HEK293 (cell line): ENCODE measurements at regions not wholly inside any gene's neighbourhood (a gene's known extent, or its start where the extent isn't known, plus 50 kb on each side); places are given as distances from the start of the nearest gene placed in this dataset.
"Not testable (repeated sequence)": the region's sequence is repeated elsewhere in the genome, so short reads cannot be mapped to it uniquely, and the experiment has no call there.

Source experiments
- CTCF ChIA-PET: fragments of 350-600 bp; formaldehyde crosslinking; extraction: SDS; loops from one replicate; lab custom pipeline; 2021; ENCODE audit warnings: antibody characterized with exemption; lab: Yijun Ruan, JAX
- POLR2A ChIA-PET: fragments of 300-600 bp; formaldehyde crosslinking; extraction: SDS; loops from one replicate; lab custom pipeline; 2020; ENCODE audit warnings: antibody characterized with exemption, inconsistent platforms; lab: Yijun Ruan, JAX
- H3K27ac ChIP-seq: fragments of 200-500 bp; sonication (Bioruptor generic); 2 replicates; pipeline ENCODE4 v1.5.1; 2014; ENCODE audit warnings: low read depth, low read length, control low read depth, inconsistent platforms; ENCODE audit errors: extremely low read depth
- H3K36me3 ChIP-seq, 2 experiments: fragments of 200-500 bp in 1 of 2; sonication (Bioruptor generic) in 1 of 2; 1 replicate in 1 of 2; 2 replicates in 1 of 2; pipeline ENCODE4 v1.5.1; 2014 to 2017; ENCODE audit warnings: inconsistent platforms in 2 of 2, low read length in 2 of 2; ENCODE audit not compliant: control insufficient read depth in 2 of 2, insufficient read depth in 1 of 2
- H3K4me1 ChIP-seq: fragments of 200-500 bp; sonication (Bioruptor generic); 2 replicates; pipeline ENCODE4 v1.5.1; 2014; ENCODE audit warnings: mild to moderate bottlenecking, low read length, inconsistent platforms; ENCODE audit not compliant: control insufficient read depth, insufficient read depth
- H3K4me3 ChIP-seq: 2 replicates; pipeline ENCODE4 v1.5.1; 2011; ENCODE audit warnings: low read depth, mild to moderate bottlenecking, control low read depth, low read length, moderate library complexity
- H3K9me3 ChIP-seq: fragments of 200-500 bp; sonication (Bioruptor generic); 2 replicates; pipeline ENCODE4 v1.5.1; 2014; ENCODE audit warnings: low read depth, low read length, inconsistent platforms; ENCODE audit not compliant: control insufficient read depth, insufficient read depth
- GLIS1 ChIP-seq: fragments of 450-650 bp; formaldehyde crosslinking; IDR thresholded peaks from 2 replicates; pipeline ENCODE4 v1.5.1; 2016; ENCODE audit warnings: missing biosample characterization, missing genetic modification characterization
- KLF7 ChIP-seq: fragments of 450-650 bp; formaldehyde crosslinking; IDR thresholded peaks from 2 replicates; pipeline ENCODE4 v1.5.1; 2016; ENCODE audit warnings: missing biosample characterization, missing genetic modification characterization, borderline replicate concordance
- ZBTB17 ChIP-seq: fragments of 450-650 bp; formaldehyde crosslinking; IDR thresholded peaks from 2 replicates; pipeline ENCODE4 v1.5.1; 2016; ENCODE audit warnings: missing biosample characterization, missing genetic modification characterization
- ZNF174 ChIP-seq: fragments of 450-650 bp; formaldehyde crosslinking; IDR thresholded peaks from 2 replicates; pipeline ENCODE4 v1.5.0; 2017; ENCODE audit warnings: missing biosample characterization, mild to moderate bottlenecking, missing genetic modification characterization
- ZNF274 ChIP-seq, 2 experiments: fragments of 200-500 bp in 1 of 2; fragments of 450-650 bp in 1 of 2; sonication (Bioruptor generic) in 1 of 2; formaldehyde crosslinking in 1 of 2; IDR thresholded peaks; 2 replicates each; pipeline versions ENCODE4 v1.5.1 to v1.6.1; 2014 to 2016; ENCODE audit warnings: borderline replicate concordance in 1 of 2, inconsistent platforms in 1 of 2, low read length in 1 of 2, missing biosample characterization in 1 of 2, missing genetic modification characterization in 1 of 2
- ZNF366 ChIP-seq: fragments of 450-650 bp; formaldehyde crosslinking; conservative IDR thresholded peaks from 2 replicates; pipeline ENCODE4 v1.5.1; 2016; ENCODE audit warnings: missing biosample characterization, missing genetic modification characterization
- ZNF529 ChIP-seq: fragments of 450-650 bp; formaldehyde crosslinking; IDR thresholded peaks from 2 replicates; pipeline ENCODE4 v1.5.1; 2017; ENCODE audit warnings: missing genetic modification characterization, missing biosample characterization; ENCODE audit not compliant: insufficient replicate concordance
- ZNF549 ChIP-seq: fragments of 450-650 bp; IDR thresholded peaks from 2 replicates; pipeline ENCODE4 v1.5.1; 2018; ENCODE audit warnings: missing biosample characterization, missing genetic modification characterization, mild to moderate bottlenecking, inconsistent platforms, moderate library complexity
- ZNF571 ChIP-seq: fragments of 450-650 bp; formaldehyde crosslinking; IDR thresholded peaks from 2 replicates; pipeline ENCODE4 v1.5.0; 2017; ENCODE audit warnings: missing biosample characterization, missing genetic modification characterization
- ZNF626 ChIP-seq: fragments of 450-650 bp; sonication (Bioruptor Pico); formaldehyde crosslinking; IDR thresholded peaks from 2 replicates; pipeline ENCODE4 v1.5.1; 2018; ENCODE audit warnings: missing biosample characterization, missing genetic modification characterization, inconsistent platforms
- ZNF654 ChIP-seq: fragments of 450-650 bp; formaldehyde crosslinking; IDR thresholded peaks from 2 replicates; pipeline ENCODE4 v1.5.1; 2016; ENCODE audit warnings: low read depth, missing biosample characterization, missing genetic modification characterization
- ZNF776 ChIP-seq: fragments of 450-650 bp; formaldehyde crosslinking; IDR thresholded peaks from 2 replicates; pipeline ENCODE4 v1.5.0; 2017; ENCODE audit warnings: missing biosample characterization, missing genetic modification characterization, borderline replicate concordance
- ZNF777 ChIP-seq: fragments of 450-650 bp; formaldehyde crosslinking; IDR thresholded peaks from 2 replicates; pipeline ENCODE4 v1.5.1; 2017; ENCODE audit warnings: missing biosample characterization, missing genetic modification characterization, borderline replicate concordance
- ZNF791 ChIP-seq: fragments of 450-650 bp; formaldehyde crosslinking; IDR thresholded peaks from 2 replicates; pipeline ENCODE4 v1.5.1; 2016; ENCODE audit warnings: missing biosample characterization, missing genetic modification characterization
- ZSCAN30 ChIP-seq: fragments of 450-650 bp; IDR thresholded peaks from 2 replicates; pipeline ENCODE4 v1.5.1; 2018; ENCODE audit warnings: missing biosample characterization, mild to moderate bottlenecking, missing genetic modification characterization, moderate library complexity
- TF ChIP-seq, protein P1 (sequence below): fragments of 450-650 bp; IDR thresholded peaks from 2 replicates; pipeline ENCODE4 v1.5.1; 2018; ENCODE audit warnings: missing biosample characterization, missing genetic modification characterization
- TF ChIP-seq, protein P2 (sequence below): fragments of 450-650 bp; formaldehyde crosslinking; IDR thresholded peaks from 2 replicates; pipeline ENCODE4 v1.5.1; 2016; ENCODE audit warnings: missing biosample characterization, missing genetic modification characterization, borderline replicate concordance
- TF ChIP-seq, protein P3 (sequence below): fragments of 450-650 bp; formaldehyde crosslinking; optimal IDR thresholded peaks from 2 replicates; pipeline ENCODE3; 2016; ENCODE audit warnings: missing biosample characterization, mild to moderate bottlenecking, missing genetic modification characterization
- TF ChIP-seq, protein P4 (sequence below): fragments of 450-650 bp; formaldehyde crosslinking; IDR thresholded peaks from 2 replicates; pipeline ENCODE4 v1.5.1; 2016; ENCODE audit warnings: missing biosample characterization, missing genetic modification characterization

DNA sequence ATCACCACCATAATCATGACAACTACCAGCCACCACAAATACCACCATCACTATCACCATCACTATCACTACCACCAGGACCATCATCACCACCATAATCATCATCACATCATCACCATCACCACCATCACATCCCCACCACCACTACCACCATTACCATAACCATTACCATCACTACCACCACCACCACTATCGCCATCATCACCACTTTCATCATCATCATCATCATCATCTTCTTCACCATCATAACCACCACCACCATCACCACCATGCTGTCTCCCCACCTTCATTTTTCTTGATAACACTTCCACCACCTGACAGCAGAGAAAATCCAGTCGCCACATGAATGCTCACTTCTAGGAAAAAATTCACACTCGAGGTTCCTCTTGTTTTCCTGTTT is 253.6 kb downstream of the ANKRD60 start:
- no peaks in the 10 kb centered on the region for H3K9me3 ChIP-seq
- H3K36me3 ChIP-seq = no peaks in the 10 kb centered on the region
- H3K4me3 ChIP-seq = no peak overlapping the region
- TF ChIP-seq, protein P1, sequence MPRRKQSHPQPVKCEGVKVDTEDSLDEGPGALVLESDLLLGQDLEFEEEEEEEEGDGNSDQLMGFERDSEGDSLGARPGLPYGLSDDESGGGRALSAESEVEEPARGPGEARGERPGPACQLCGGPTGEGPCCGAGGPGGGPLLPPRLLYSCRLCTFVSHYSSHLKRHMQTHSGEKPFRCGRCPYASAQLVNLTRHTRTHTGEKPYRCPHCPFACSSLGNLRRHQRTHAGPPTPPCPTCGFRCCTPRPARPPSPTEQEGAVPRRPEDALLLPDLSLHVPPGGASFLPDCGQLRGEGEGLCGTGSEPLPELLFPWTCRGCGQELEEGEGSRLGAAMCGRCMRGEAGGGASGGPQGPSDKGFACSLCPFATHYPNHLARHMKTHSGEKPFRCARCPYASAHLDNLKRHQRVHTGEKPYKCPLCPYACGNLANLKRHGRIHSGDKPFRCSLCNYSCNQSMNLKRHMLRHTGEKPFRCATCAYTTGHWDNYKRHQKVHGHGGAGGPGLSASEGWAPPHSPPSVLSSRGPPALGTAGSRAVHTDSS (tag by site-specific recombination) = peak; percentile 84
- TF ChIP-seq ZNF791 (tag by site-specific recombination) (0 out of 2 replicates have a peak, but pooled peaks have one; percentile 20), ZSCAN30 (tag by site-specific recombination) (no peak)
- TF ChIP-seq, protein P2, sequence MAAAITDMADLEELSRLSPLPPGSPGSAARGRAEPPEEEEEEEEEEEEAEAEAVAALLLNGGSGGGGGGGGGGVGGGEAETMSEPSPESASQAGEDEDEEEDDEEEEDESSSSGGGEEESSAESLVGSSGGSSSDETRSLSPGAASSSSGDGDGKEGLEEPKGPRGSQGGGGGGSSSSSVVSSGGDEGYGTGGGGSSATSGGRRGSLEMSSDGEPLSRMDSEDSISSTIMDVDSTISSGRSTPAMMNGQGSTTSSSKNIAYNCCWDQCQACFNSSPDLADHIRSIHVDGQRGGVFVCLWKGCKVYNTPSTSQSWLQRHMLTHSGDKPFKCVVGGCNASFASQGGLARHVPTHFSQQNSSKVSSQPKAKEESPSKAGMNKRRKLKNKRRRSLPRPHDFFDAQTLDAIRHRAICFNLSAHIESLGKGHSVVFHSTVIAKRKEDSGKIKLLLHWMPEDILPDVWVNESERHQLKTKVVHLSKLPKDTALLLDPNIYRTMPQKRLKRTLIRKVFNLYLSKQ (tag by site-specific recombination) = 0 out of 2 replicates have a peak, but pooled peaks have one; percentile 37
- ChIA-PET POLR2A (no interaction called here), CTCF (no interaction called here)
- no peak overlapping the region for H3K27ac ChIP-seq
- H3K4me1 ChIP-seq = no peaks in the 10 kb centered on the region

DNA sequence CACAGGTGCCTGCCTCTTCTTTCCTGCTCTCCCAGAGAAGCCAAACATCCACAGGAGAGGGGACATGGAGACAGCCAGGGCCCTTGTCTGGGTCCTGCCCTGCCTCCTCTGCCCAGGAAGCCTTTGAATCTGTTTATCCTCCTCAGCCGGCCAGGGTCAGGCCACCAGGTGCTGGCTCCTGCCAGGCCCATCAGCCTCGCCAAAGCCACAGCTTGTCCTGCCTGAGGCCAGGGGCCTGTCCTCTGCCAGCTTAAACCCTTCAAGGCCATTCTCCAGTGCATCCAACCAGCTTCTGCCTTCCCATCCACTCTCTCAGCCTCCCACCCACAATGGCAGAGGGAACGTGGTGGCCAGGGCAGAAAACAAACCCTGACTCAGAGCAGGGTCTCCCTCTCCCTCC is 254.6 kb downstream of the ANKRD60 start:
- CTCF ChIA-PET = interaction anchor here (0.6 kb wide), 1 partner anchor 391 kb away, joined by 3 read pairs; no protein-coding TSS in a partner anchor
- Histone ChIP-seq H3K4me1 (no peaks in the 10 kb centered on the region), H3K4me3 (no peak overlapping the region), H3K9me3 (no peaks in the 10 kb centered on the region), H3K36me3 (no peaks in the 10 kb centered on the region), H3K27ac (no peak overlapping the region)
- POLR2A ChIA-PET = no interaction called here
- TF ChIP-seq GLIS1 (no peak), ZNF549 (tag by site-specific recombination) (no peak)

DNA sequence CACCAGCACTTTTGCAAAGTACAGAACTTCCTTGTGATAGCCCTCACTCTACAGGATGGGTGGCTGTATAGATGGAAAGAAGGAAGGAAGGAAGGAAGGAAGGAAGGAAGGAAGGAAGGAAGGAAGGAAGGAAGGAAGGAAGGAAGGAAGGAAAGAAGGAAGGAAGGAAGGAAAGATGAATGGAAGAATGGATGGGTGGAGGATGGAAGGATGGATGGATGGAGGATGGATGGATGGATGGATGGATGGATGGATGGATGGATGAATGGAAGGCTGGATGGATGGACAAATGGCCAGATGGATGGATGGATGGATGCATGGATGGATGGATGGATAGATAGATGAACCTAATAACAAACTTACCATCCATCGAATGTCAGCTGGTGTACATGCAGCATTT is 256.9 kb downstream of the ANKRD60 start:
- H3K27ac ChIP-seq, CTCF ChIA-PET, H3K36me3 ChIP-seq, H3K4me1 ChIP-seq, H3K9me3 ChIP-seq, POLR2A ChIA-PET, H3K4me3 ChIP-seq: not testable (repeated sequence)
- TF ChIP-seq ZBTB17 (peak; percentile 30; the same call in 1 of the 2 replicates), ZNF571 (tag by site-specific recombination) (peak; percentile 33; the same call in 1 of the 2 replicates), ZNF366 (tag by site-specific recombination) (peak; percentile 100)
- TF ChIP-seq, protein P3, sequence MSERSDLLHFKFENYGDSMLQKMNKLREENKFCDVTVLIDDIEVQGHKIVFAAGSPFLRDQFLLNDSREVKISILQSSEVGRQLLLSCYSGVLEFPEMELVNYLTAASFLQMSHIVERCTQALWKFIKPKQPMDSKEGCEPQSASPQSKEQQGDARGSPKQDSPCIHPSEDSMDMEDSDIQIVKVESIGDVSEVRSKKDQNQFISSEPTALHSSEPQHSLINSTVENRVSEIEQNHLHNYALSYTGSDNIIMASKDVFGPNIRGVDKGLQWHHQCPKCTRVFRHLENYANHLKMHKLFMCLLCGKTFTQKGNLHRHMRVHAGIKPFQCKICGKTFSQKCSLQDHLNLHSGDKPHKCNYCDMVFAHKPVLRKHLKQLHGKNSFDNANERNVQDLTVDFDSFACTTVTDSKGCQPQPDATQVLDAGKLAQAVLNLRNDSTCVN = peak; percentile 6
- TF ChIP-seq, protein P4, sequence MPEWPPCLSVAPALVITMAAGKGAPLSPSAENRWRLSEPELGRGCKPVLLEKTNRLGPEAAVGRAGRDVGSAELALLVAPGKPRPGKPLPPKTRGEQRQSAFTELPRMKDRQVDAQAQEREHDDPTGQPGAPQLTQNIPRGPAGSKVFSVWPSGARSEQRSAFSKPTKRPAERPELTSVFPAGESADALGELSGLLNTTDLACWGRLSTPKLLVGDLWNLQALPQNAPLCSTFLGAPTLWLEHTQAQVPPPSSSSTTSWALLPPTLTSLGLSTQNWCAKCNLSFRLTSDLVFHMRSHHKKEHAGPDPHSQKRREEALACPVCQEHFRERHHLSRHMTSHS (tag by site-specific recombination) = 0 out of 2 replicates have a peak, but pooled peaks have one; percentile 10

DNA sequence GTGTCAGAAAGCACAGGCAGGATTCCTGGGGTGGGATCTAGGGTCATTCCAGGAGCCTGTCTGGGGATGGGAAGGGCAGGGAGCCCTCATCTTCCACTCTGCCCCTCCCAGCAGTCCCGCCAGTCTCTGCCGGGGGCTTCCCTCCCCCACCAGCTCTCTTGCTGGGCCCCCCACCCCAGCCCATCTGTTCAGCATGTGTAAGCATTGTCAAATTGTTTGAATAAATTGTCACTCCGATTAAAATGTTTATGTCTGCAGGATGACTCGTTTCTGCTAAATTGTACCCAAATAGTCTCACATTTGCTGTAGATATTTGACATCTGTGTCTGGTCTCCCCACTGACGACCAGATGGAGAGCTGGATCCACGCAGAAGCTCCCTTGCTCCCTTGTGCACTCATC is 257.6 kb downstream of the ANKRD60 start:
- Histone ChIP-seq H3K4me3 (no peak overlapping the region), H3K9me3 (no peaks in the 10 kb centered on the region), H3K4me1 (no peaks in the 10 kb centered on the region), H3K36me3 (no peaks in the 10 kb centered on the region), H3K27ac (no peak overlapping the region)
- ChIA-PET CTCF (interaction anchor here (0.6 kb wide), 1 partner anchor 204 kb away, joined by 3 read pairs; no protein-coding TSS in a partner anchor), POLR2A (no interaction called here)
- no peak for TF ChIP-seq KLF7 (tag by site-specific recombination)
- TF ChIP-seq ZNF529 = no peak
- no peak for TF ChIP-seq ZNF174 (tag by site-specific recombination)
- TF ChIP-seq ZNF777 (tag by site-specific recombination) = no peak
- no peak for TF ChIP-seq ZNF626 (tag by site-specific recombination)
- TF ChIP-seq ZNF654 = no peak
- TF ChIP-seq ZNF274 (IDR thresholded peaks at IDR 0.05; ENCODE audit: low read length) = no peak
- no peak for TF ChIP-seq ZNF274 (tag by site-specific recombination; IDR thresholded peaks at IDR 0.05; ENCODE audit: borderline replicate concordance)
- TF ChIP-seq ZNF776 (tag by site-specific recombination) = no peak
- TF ChIP-seq ZNF549 (tag by site-specific recombination) = no peak
